GM10248 (cell line): ENCODE measurements at regions not wholly inside any gene's neighbourhood (a gene's known extent, or its start where the extent isn't known, plus 50 kb on each side); places are given as distances from the start of the nearest gene placed in this dataset.

ENCODE experiments used
- CTCF ChIA-PET: fragments of 300-600 bp; sonication (Branson Sonifier 250); formaldehyde crosslinking; extraction: SDS; loops from one replicate; lab custom pipeline; 2021; ENCODE audit warnings: antibody characterized with exemption; lab: Yijun Ruan, JAX
- POLR2A ChIA-PET: fragments of 350-650 bp; sonication (Branson Sonifier 250); formaldehyde crosslinking; extraction: SDS; loops from one replicate; lab custom pipeline; 2020; ENCODE audit warnings: antibody characterized with exemption; lab: Yijun Ruan, JAX
- DNase-seq: peaks from one replicate; pipeline ENCODE4 v3.0.0; 2012; ENCODE audit errors: extremely low spot score
- CTCF ChIP-seq: IDR thresholded peaks from 2 replicates; pipeline ENCODE4 v1.5.1; 2012; ENCODE audit warnings: mild to moderate bottlenecking, low read depth; ENCODE audit errors: extremely low read depth, missing control alignments, control extremely low read depth

GRCh38 chr14:42523666-42524065 lies 917.0 kb downstream of the LRFN5 start:
- no peak for DNase-seq
- TF ChIP-seq CTCF: no peak
- CTCF ChIA-PET: interaction anchor here (0.9 to 1.7 kb wide), 3 partner anchors 9 to 106 kb away, joined by 3 to 4 read pairs (median 4); no protein-coding TSS in a partner anchor
- POLR2A ChIA-PET: no interaction called here

- no peak for TF ChIP-seq CTCF
- DNase-seq: no peak
- ChIA-PET CTCF (interaction anchor here (0.8 kb wide), 1 partner anchor 9 kb away, joined by 4 read pairs; no protein-coding TSS in a partner anchor), POLR2A (no interaction called here)
These were observed 911.3 kb downstream of the LRFN5 start for GRCh38 chr14:42517806-42518500.

GRCh38 chr14:42513837-42514236 lies 907.2 kb downstream of the LRFN5 start:
- DNase-seq: no peak
- CTCF ChIA-PET: interaction anchor here (0.9 to 1.1 kb wide), 2 partner anchors 9 to 14 kb away, joined by 3 to 4 read pairs; no protein-coding TSS in a partner anchor
- POLR2A ChIA-PET: no interaction called here

GRCh38 chr14:42510071-42510470 lies 903.4 kb downstream of the LRFN5 start:
- DNase-seq: no peak
- TF ChIP-seq CTCF: no peak
- POLR2A ChIA-PET: no interaction called here
- CTCF ChIA-PET: interaction anchor here (1.1 kb wide), 1 partner anchor 15 kb away, joined by 3 read pairs; no protein-coding TSS in a partner anchor

More at GRCh38 chr14:42513837-42514236, 907.2 kb downstream of the LRFN5 start:
- TF ChIP-seq CTCF: no peak

GRCh38 chr14:42508209-42508946 lies 901.7 kb downstream of the LRFN5 start:
- no peak for DNase-seq
- ChIA-PET POLR2A (no interaction called here), CTCF (no interaction called here)
- TF ChIP-seq CTCF: no peak

GRCh38 chr14:42504433-42504832 lies 897.8 kb downstream of the LRFN5 start:
- TF ChIP-seq CTCF: no peak
- CTCF ChIA-PET: no interaction called here
- DNase-seq: no peak

More at GRCh38 chr14:42504433-42504832, 897.8 kb downstream of the LRFN5 start:
- POLR2A ChIA-PET: no interaction called here
